ENCODE measurements at regions not wholly inside any gene's neighbourhood (a gene's known extent, or its start where the extent isn't known, plus 50 kb on each side); places are given as distances from the start of the nearest gene placed in this dataset.

GRCh38 chr12:98002887-98003493 lies 512.4 kb upstream of the TMPO start:
- no peak for TF ChIP-seq POLR2A (IDR thresholded peaks at IDR 0.05)
- TF ChIP-seq CTCF (IDR thresholded peaks at IDR 0.05): peak in 3 of 7 experiments; percentile 11 to 38 (median 29)

All from stomach (tissue), 4 donors.